Neural progenitor cell (in vitro differentiated cells): ENCODE measurements at regions not wholly inside any gene's neighbourhood (a gene's known extent, or its start where the extent isn't known, plus 50 kb on each side); places are given as distances from the start of the nearest gene placed in this dataset.

Source experiments
- CTCF ChIP-seq: fragments of 200-600 bp; sonication (generic); IDR thresholded peaks from 2 replicates; pipeline ENCODE4 v1.5.1; 2017; ENCODE audit warnings: antibody characterized with exemption, mild to moderate bottlenecking
- EZH2phosphoT487 ChIP-seq: fragments of 200-600 bp; sonication (generic); IDR thresholded peaks from 2 replicates; pipeline ENCODE4 v1.6.1; 2017; ENCODE audit warnings: antibody characterized with exemption

- no peak for TF ChIP-seq CTCF
- TF ChIP-seq EZH2phosphoT487: no peak
These were observed 70.7 kb upstream of the GTF3A start for GRCh38 chr13:27353708-27354107.
